GM21381 (cell line): ENCODE measurements at regions not wholly inside any gene's neighbourhood (a gene's known extent, or its start where the extent isn't known, plus 50 kb on each side); places are given as distances from the start of the nearest gene placed in this dataset.

ENCODE experiments used
- ATAC-seq: cut with Tn5 transposase; IDR thresholded peaks from one replicate; pipeline ENCODE4 v1.9.1; 2021; ENCODE audit warnings: mild to moderate bottlenecking, moderate library complexity; ENCODE audit not compliant: unreplicated experiment

GRCh38 chr5:77948476-77948875 lies 172.3 kb upstream of the TBCA start:
- ATAC-seq = no peak

DNA sequence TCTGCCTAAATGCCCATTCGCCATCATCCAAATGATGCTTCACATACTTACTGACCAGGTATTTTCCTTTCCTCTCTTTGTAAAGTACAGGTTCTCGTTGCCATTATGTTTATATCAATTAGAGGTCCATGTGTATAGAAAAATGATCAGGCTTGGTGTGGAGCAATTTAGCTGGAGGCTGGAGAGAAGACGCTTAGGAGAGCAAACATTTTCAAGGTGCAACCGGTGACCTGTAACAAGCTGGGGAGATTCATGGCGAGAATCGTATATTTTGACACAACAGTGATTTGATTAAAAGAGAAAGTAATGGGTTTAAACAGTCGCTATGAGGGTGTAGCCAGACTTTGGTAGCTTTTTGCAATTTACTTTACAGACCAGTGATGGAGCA lies 170.9 kb upstream of the TBCA start:
- no peak for ATAC-seq

DNA sequence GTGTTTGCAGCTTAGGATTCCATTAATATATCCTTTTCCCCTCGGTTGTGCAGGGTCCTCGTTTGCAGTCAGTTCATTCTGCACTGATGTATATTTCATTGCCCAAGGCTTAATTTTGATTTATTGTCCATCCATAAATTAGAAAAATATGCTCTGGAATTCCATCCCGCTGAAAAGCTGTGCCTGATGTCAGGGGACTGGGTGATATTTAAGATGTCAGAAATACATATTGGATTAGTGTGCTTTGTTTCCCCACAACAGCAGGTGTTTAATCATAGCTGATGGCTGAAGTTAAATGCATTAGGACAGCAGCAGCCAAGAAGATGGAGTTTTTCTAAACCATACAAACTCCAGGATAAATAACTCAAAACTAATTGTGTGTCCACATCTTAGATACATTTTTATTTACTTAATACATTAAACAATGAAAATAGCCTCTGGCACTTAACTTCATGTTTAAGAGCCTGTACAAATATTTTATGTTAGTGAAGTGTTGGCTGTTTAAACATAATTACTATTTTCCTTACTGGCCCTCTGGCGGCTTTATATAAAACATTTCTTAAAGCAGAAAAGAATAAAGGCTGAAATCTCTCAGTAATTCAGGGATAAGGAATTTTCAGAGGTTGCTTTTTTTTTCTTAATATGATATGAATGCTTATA lies 170.4 kb upstream of the TBCA start:
- ATAC-seq = no peak

- ATAC-seq = no peak
Observed at GRCh38 chr5:77945874-77946273, 169.7 kb upstream of the TBCA start.

- no peak for ATAC-seq
Observed at GRCh38 chr5:77944757-77945340, 168.7 kb upstream of the TBCA start.

GRCh38 chr5:77943851-77944250 lies 167.7 kb upstream of the TBCA start:
- ATAC-seq = no peak

DNA sequence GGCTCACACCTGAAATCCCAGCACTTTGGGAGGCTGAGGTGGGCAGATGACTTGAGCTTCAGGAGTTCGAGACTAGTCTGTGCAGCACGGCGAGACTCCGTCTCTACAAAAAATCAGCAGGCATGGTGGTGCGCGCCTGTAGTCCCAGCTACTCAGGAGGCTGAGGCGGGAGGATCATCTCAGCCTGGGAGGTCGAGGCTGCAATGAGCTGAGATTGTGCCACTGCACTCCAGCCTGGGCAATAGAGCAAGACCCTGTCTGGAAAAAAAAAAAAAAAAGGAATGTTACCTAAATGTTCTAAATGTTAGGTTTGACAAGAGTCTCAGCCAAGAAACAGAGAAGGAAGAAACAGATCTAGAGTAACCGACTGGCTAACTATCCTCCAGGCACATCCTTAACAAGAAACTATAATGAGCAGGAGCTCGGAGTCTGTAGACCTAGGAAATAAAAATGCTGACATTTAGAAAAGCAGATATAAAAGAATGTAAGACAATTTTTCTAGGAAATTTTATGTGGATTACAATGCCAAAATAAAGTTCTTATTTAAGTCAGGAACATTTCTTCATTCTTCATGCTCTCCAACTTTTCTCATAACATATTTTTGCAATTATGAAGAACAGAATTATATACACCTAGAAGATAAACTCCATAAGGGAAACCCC lies 166.6 kb upstream of the TBCA start:
- ATAC-seq = no peak

- ATAC-seq = peak; percentile 85
Observed at GRCh38 chr5:77937015-77937908, 161.1 kb upstream of the TBCA start.

DNA sequence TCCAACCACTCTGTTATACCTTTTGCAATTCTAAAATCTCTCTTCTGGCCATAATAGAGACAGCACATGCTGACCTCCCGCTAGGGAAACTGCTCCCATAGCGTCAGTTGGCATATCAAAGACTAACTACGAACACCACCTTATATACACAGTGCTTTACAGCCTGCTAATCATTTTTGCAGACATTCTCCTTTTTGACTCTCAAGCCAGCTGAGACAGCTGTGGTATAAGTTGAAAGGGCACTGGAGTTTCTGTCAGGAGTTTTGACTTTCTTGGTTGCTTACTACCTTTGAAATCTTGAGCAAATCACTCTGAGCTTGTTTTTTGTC lies 160.2 kb upstream of the TBCA start:
- no peak for ATAC-seq

GRCh38 chr5:77935506-77936364 lies 159.6 kb upstream of the TBCA start:
- ATAC-seq = peak; percentile 55

DNA sequence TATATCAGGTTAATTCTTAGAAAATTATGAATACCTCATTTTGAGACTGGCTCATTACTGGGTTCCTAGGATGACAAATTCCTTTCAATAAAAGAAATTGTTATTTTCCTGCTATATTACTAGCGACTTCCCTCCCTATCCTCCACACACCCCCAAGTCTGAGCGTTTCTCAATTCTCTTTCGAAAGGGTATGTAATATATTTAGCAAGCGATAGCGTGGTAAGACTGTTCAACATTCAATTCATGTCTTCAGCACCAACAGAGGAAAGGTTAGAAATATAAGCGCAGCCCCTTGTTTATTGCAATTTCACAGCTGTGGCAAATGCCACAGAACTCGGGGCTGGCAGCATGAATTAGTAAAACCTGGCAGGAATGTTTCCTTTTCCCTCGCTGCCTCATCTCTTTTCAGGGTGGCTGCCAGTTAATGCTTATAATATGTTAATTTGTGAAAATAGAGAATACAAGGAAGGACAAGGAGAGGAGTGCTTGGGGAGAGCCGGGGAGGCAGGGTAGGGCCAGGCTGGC lies 152.7 kb upstream of the TBCA start:
- no peak for ATAC-seq

DNA sequence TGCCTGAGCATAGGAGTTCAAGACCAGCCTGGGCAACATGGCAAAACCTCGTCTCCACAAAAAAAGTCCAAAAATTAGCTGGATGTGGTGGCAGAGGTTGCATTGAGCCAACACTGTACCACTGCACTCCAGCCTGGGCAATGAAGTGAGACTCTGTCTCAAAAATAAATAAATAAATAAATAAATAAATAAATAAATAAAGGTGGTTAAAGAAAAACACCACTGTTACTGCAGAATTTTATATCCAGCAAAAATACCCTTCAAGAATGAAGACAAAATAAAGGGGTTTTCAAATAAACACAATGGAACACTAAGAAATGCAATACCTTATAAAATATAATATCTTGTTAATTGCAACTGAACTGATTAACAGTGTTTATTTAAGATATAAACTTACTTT lies 150.2 kb upstream of the TBCA start:
- ATAC-seq = no peak

DNA sequence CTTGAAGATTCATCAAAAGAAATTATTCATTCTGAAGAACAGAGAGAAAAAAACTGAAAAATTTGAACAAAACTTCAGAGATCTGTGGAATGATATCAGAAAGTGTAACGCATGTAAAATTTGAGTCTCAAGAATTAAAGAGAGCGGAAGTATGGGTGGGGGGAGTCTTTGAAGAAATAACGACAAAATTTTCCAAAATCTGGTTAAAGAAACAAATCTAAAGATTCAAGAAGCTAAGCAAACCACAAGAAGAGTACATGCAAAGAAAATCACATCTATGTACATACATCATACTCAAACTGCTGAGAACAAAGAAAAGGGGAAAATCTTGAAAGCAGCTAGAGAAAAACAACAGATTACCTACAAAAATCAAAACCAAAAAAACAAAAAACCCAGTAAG lies 149.4 kb upstream of the TBCA start:
- ATAC-seq = no peak

GRCh38 chr5:77924081-77924480 lies 147.9 kb upstream of the TBCA start:
- no peak for ATAC-seq

DNA sequence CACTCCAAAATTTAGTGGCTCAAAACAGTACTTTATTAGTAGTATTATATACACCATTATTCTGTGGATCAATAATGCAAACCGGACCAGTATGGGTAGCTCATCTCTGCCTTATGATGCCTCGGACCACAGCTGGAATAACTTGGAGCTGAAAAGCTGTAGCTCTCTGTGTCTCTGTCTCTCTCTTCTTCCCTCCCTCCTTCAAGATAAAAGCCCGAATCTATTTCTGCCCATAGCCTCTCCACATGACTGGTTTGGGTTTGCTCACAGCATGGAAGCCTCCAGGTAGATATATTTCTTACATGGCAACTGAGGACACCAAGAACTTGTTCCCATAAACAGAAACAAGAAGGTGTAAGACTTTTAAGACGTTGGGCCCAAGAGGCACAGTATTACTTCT lies 147.5 kb upstream of the TBCA start:
- ATAC-seq = no peak

GRCh38 chr5:77921094-77921768 lies 145.1 kb upstream of the TBCA start:
- ATAC-seq = no peak

GRCh38 chr5:77920359-77921058 lies 144.4 kb upstream of the TBCA start:
- no peak for ATAC-seq

- no peak for ATAC-seq
Observed at GRCh38 chr5:77915346-77915745, 139.2 kb upstream of the TBCA start.

DNA sequence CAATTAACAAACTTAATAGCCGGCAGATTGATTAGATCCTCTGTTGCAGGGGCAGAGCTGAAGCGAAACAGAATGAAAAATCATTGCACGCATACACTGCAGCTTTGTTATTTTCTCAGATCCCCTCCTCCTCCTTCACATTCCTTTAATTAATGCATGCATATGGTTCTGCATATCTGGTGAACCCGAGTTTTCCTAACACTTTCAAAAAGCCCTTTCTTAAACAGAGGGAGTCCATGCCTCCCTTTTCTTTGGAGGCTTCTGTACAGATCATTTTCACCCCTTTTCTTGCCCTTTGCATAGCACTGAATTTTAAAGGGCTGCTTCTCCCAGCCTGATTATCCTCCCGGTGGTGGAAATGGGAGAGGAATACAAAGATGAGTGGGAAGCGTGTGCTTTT lies 136.6 kb upstream of the TBCA start:
- ATAC-seq = no peak
